Neural progenitor cell (in vitro differentiated cells): ENCODE measurements at regions not wholly inside any gene's neighbourhood (a gene's known extent, or its start where the extent isn't known, plus 50 kb on each side); places are given as distances from the start of the nearest gene placed in this dataset.

Experiments
- CTCF ChIP-seq: fragments of 200-600 bp; sonication (generic); IDR thresholded peaks from 2 replicates; pipeline ENCODE4 v1.5.1; 2017; ENCODE audit warnings: antibody characterized with exemption, mild to moderate bottlenecking
- EZH2 ChIP-seq: fragments of 200-600 bp; sonication (generic); IDR thresholded peaks from 2 replicates; pipeline ENCODE4 v1.6.1; 2017; ENCODE audit warnings: antibody characterized with exemption, mild to moderate bottlenecking, moderate library complexity

GRCh38 chr6:3597500-3598064 is 140.7 kb upstream of the SLC22A23 start:
- TF ChIP-seq CTCF (no peak), EZH2 (no peak)
